ENCODE measurements at regions not wholly inside any gene's neighbourhood (a gene's known extent, or its start where the extent isn't known, plus 50 kb on each side); places are given as distances from the start of the nearest gene placed in this dataset.

GRCh38 chr10:123554656-123555055 is 111.5 kb upstream of the GPR26 start:
- no peak for TF ChIP-seq CTCF (IDR thresholded peaks at IDR 0.05)
- TF ChIP-seq POLR2A (IDR thresholded peaks at IDR 0.05): no peak
- no peak for TF ChIP-seq POLR2AphosphoS5 (IDR thresholded peaks at IDR 0.05; ENCODE audit: insufficient read depth in 1 of 2, low read depth in 1 of 2)

Data from vagina (tissue), 2 donors.